Tibial nerve (tissue), 4 donors: ENCODE measurements at regions not wholly inside any gene's neighbourhood (a gene's known extent, or its start where the extent isn't known, plus 50 kb on each side); places are given as distances from the start of the nearest gene placed in this dataset.

Experiments used
- DNase-seq, 2 donors: peaks; one replicate each; pipeline ENCODE4 v3.0.0-alpha.2; 2019; ENCODE audit warnings: low spot score in 2 of 2
- H3K27ac ChIP-seq, 4 donors: fragments of 200-600 bp; sonication (generic) in 3 of 4; one replicate each; pipeline ENCODE4 v1.5.1; 2017 to 2019; ENCODE audit warnings: mild to moderate bottlenecking in 1 of 4
- H3K27me3 ChIP-seq, 2 donors: fragments of 200-600 bp; sonication (generic) in 1 of 2; one replicate each; pipeline versions ENCODE4 v1.5.1 to v1.6.0; 2017 to 2019
- H3K36me3 ChIP-seq, 3 donors: fragments of 200-600 bp; sonication (generic); one replicate each; pipeline ENCODE4 v1.5.1; 2018 to 2019
- H3K4me1 ChIP-seq, 4 donors: fragments of 200-600 bp; sonication (generic) in 3 of 4; one replicate each; pipeline ENCODE4 v1.5.1; 2017 to 2019
- H3K4me3 ChIP-seq, 4 donors: fragments of 200-600 bp; sonication (generic) in 3 of 4; one replicate each; pipeline ENCODE4 v1.5.1; 2017 to 2019; ENCODE audit warnings: mild to moderate bottlenecking in 1 of 4, moderate library complexity in 1 of 4
- H3K9me3 ChIP-seq, 4 donors: fragments of 200-600 bp; sonication (generic) in 3 of 4; one replicate each; pipeline ENCODE4 v1.5.1; 2017 to 2019
- EP300 ChIP-seq, 2 donors: sonication (generic); formaldehyde crosslinking; IDR thresholded peaks; one replicate each; pipeline ENCODE4 v1.6.1; 2017; ENCODE audit warnings: antibody characterized with exemption in 2 of 2, mild to moderate bottlenecking in 1 of 2
- POLR2A ChIP-seq, 2 donors: fragments of 450-650 bp; IDR thresholded peaks; one replicate each; pipeline ENCODE4 v1.6.1; 2017; ENCODE audit warnings: antibody characterized with exemption in 2 of 2, mild to moderate bottlenecking in 2 of 2, moderate library complexity in 2 of 2
- WGBS, 2 donors: methylation state at CpG; one replicate each; pipeline ENCODE4 v1.1.5; 2018; 5-methylcytosine and 5-hydroxymethylcytosine counted together
- TF ChIP-seq, protein P1 (sequence below), 5 experiments: fragments of 200-600 bp in 3 of 5; fragments of 450-650 bp in 2 of 5; sonication (generic) in 3 of 5; IDR thresholded peaks; one replicate each; pipeline ENCODE4 v1.5.1; 2016 to 2019; ENCODE audit warnings: antibody characterized with exemption in 5 of 5, mild to moderate bottlenecking in 3 of 5, moderate library complexity in 2 of 5

DNA sequence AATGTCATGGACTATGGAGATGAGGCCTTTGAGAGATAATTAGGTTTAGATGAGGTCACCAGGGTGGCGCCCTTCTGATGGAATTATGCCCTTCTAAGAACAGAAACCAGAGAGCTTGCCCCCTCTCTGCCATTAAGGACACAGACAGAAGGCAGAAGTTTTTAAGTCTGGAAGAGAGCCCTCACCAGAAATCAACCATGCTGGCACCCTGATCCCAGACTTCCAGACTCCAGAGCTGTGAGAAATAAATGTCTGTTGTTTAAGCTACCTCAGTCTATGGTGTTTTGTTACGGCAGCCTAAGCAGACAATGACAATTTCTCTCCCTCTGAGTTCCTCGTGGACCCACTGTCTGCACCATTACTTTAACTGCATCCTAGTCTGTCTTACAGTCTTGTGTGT lies 382.0 kb downstream of the GXYLT1 start:
- WGBS, 2 donors, result 68 to 76% methylated on average over 3 of the region's 3 CpGs
- no peak for DNase-seq
- Histone ChIP-seq H3K4me1 (no peaks in the 10 kb centered on the region), H3K27me3 (no peaks in the 10 kb centered on the region), H3K36me3 (no peaks in the 10 kb centered on the region), H3K4me3 (no peak overlapping the region), H3K27ac (no peak overlapping the region), H3K9me3 (no peaks in the 10 kb centered on the region)
- TF ChIP-seq POLR2A (IDR thresholded peaks at IDR 0.05) (no peak), EP300 (IDR thresholded peaks at IDR 0.05) (no peak)
- TF ChIP-seq, protein P1, sequence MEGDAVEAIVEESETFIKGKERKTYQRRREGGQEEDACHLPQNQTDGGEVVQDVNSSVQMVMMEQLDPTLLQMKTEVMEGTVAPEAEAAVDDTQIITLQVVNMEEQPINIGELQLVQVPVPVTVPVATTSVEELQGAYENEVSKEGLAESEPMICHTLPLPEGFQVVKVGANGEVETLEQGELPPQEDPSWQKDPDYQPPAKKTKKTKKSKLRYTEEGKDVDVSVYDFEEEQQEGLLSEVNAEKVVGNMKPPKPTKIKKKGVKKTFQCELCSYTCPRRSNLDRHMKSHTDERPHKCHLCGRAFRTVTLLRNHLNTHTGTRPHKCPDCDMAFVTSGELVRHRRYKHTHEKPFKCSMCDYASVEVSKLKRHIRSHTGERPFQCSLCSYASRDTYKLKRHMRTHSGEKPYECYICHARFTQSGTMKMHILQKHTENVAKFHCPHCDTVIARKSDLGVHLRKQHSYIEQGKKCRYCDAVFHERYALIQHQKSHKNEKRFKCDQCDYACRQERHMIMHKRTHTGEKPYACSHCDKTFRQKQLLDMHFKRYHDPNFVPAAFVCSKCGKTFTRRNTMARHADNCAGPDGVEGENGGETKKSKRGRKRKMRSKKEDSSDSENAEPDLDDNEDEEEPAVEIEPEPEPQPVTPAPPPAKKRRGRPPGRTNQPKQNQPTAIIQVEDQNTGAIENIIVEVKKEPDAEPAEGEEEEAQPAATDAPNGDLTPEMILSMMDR (IDR thresholded peaks at IDR 0.05), result no peak

DNA sequence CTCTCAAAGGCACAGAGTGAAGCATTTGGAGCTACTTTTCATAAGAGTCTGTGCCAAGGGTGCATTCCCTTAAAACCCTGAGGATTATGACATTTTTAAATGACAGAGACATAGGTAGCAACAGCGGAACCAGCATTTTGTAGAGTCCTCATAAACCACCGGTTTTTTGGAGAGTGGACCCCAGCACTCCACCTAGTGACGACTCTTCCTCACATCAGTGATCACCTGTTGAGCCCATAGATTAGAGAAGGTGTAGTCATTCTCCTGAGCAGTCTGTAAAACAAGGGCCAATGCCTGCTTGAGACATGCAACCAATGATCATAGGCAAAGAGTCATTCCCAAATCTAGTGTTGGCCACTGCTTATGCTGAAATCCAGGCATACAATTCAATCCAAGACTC lies 399.1 kb downstream of the GXYLT1 start:
- Histone ChIP-seq H3K36me3 (no peaks in the 10 kb centered on the region), H3K4me3 (no peak overlapping the region), H3K27ac (no peak overlapping the region), H3K4me1 (no peaks in the 10 kb centered on the region), H3K27me3 (no peaks in the 10 kb centered on the region), H3K9me3 (no peaks in the 10 kb centered on the region)
- TF ChIP-seq, protein P1 (IDR thresholded peaks at IDR 0.05), result no peak
- TF ChIP-seq POLR2A (IDR thresholded peaks at IDR 0.05) (no peak), EP300 (IDR thresholded peaks at IDR 0.05) (no peak)
- WGBS, 2 donors, result 69 to 77% methylated on average over 3 of the region's 3 CpGs
- DNase-seq, result no peak

DNA sequence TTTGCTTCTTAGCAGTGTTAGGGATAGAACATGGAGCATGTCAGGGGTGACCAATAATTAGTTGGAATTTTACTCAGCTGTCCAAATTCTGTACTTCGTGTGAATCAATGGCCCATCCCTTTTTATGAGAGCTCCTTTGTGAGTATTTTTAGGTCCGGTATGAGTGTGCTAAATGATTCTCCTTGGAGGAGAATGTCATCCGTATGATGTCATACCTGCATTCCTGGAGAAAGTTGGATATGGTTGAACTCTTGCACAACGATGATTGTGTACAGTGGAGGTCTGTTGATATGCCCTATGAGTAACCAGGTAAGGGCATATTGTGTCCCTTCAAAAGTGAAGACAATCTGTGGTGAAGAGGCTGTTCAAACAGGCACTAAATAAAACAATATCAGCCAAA lies 400.8 kb downstream of the GXYLT1 start:
- no peaks in the 10 kb centered on the region for H3K9me3 ChIP-seq

DNA sequence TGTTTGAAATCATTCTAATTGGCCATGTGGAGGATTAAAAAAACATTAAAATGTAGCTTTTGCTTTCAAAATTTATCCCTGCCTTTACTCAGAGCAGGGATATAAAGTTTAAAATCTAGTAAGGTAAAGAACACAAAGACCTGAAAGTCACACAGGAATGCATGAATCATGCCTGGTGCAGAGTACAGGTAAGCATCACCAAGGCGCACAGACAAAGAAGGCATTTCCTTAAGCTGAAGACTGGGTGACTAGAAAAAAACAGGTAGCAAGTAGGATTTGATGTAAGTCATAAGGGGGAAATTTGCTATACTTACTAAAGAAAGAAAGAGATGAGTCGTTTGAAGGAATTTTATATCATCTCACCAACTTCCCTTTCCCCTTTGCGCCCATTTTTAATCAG lies 405.6 kb downstream of the GXYLT1 start:
- TF ChIP-seq, protein P1 (IDR thresholded peaks at IDR 0.05), result no peak
- TF ChIP-seq POLR2A (IDR thresholded peaks at IDR 0.05), result no peak
- TF ChIP-seq EP300 (IDR thresholded peaks at IDR 0.05), result no peak
- no peak overlapping the region for H3K4me3 ChIP-seq
- no peak overlapping the region for H3K27ac ChIP-seq
- no peaks in the 10 kb centered on the region for H3K9me3 ChIP-seq
- H3K36me3 ChIP-seq, result no peaks in the 10 kb centered on the region
- no peaks in the 10 kb centered on the region for H3K27me3 ChIP-seq
- H3K4me1 ChIP-seq, result no peaks in the 10 kb centered on the region
- DNase-seq, result no peak
- 90 to 91% methylated on average over 3 of the region's 3 CpGs for WGBS, 2 donors

More for the DNA sequence above, 400.8 kb downstream of the GXYLT1 start:
- TF ChIP-seq EP300 (IDR thresholded peaks at IDR 0.05) (no peak), POLR2A (IDR thresholded peaks at IDR 0.05) (no peak)
- TF ChIP-seq, protein P1 (IDR thresholded peaks at IDR 0.05), result no peak
- Histone ChIP-seq H3K36me3 (no peaks in the 10 kb centered on the region), H3K4me3 (no peak overlapping the region), H3K4me1 (no peaks in the 10 kb centered on the region), H3K27me3 (no peaks in the 10 kb centered on the region), H3K27ac (no peak overlapping the region)
- WGBS, 2 donors, result 67 to 70% methylated on average over 4 of the region's 4 CpGs
- DNase-seq, result no peak

DNA sequence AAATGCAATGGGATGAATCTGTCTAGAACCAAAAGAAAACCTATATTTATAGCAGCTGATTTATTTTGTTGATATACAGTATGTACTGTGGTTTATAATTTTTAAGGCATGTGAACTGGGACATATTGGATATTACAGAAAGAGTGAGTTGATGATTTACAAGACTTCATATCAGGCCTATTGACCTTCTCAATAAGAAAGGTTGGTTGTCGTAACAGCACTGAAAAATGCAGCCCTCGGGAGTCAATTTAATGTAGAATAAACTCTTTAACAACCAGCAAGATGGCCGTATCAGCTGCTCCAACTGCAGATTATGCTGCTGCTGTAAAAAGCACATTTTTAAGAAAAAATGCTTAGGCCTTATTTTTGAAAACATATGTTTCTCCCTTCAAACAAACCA lies 407.3 kb downstream of the GXYLT1 start:
- no peak for TF ChIP-seq POLR2A (IDR thresholded peaks at IDR 0.05)
- 56 to 62% methylated on average over 3 of the region's 3 CpGs for WGBS, 2 donors
- H3K27ac ChIP-seq, result no peak overlapping the region
- H3K36me3 ChIP-seq, result no peaks in the 10 kb centered on the region
- H3K27me3 ChIP-seq, result no peaks in the 10 kb centered on the region
- no peak overlapping the region for H3K4me3 ChIP-seq
- DNase-seq, result no peak
- no peaks in the 10 kb centered on the region for H3K4me1 ChIP-seq
- H3K9me3 ChIP-seq, result peaks cover 0 to 2% (median 0%) of the 10 kb centered on the region in 4 donors

DNA sequence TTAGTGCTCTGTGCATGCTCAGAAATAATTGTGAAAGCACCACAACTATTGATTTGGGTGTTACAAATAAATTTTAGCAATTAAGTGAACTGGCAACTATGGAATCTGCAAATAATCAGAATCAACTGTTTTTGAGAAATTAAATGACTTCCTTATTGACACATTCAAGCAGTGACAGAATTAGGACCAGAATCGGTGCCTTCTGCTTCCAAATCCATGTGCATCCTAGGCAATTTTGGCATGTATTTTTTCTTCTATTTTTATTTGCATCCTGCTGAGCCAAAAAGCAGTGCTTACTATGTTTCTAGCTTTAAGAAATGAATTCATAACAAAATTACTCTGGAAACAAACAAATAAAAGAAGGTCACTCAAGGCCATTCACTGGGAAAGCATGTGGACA lies 408.2 kb downstream of the GXYLT1 start:
- DNase-seq, result no peak
- Histone ChIP-seq H3K27me3 (no peaks in the 10 kb centered on the region), H3K4me1 (no peaks in the 10 kb centered on the region), H3K27ac (no peak overlapping the region), H3K4me3 (no peak overlapping the region), H3K9me3 (peaks cover 0 to 2% (median 0%) of the 10 kb centered on the region in 4 donors), H3K36me3 (no peaks in the 10 kb centered on the region)
- WGBS, 2 donors, result 74 to 86% methylated on average over 1 of the region's 1 CpG
- TF ChIP-seq EP300 (IDR thresholded peaks at IDR 0.05) (no peak), POLR2A (IDR thresholded peaks at IDR 0.05) (no peak)
- TF ChIP-seq, protein P1 (IDR thresholded peaks at IDR 0.05), result no peak
